ENCODE measurements at regions not wholly inside any gene's neighbourhood (a gene's known extent, or its start where the extent isn't known, plus 50 kb on each side); places are given as distances from the start of the nearest gene placed in this dataset.
"Not testable (repeated sequence)": the region's sequence is repeated elsewhere in the genome, so short reads cannot be mapped to it uniquely, and the experiment has no call there.

GRCh38 chr1:83134322-83135014 is 864.5 kb downstream of the TTLL7 start:
- H3K4me3 ChIP-seq; intact Hi-C loops (cut with DNase I; ENCODE audit: low total_unique reads); H3K27me3 ChIP-seq; H3K4me1 ChIP-seq; H3K27ac ChIP-seq; DNase-seq; H3K36me3 ChIP-seq; H3K9me3 ChIP-seq: not testable (repeated sequence)

- Histone ChIP-seq H3K36me3 (no peaks in the 10 kb centered on the region), H3K4me3 (no peak overlapping the region), H3K4me1 (no peaks in the 10 kb centered on the region), H3K27ac (no peak overlapping the region), H3K27me3 (no peaks in the 10 kb centered on the region), H3K9me3 (no peaks in the 10 kb centered on the region)
- DNase-seq, result no peak
- intact Hi-C loops (cut with DNase I; ENCODE audit: low total_unique reads), result no loop called here
- TF ChIP-seq POLR2A (IDR thresholded peaks at IDR 0.05), result no peak
- no peak for TF ChIP-seq CTCF (IDR thresholded peaks at IDR 0.05)
Observed at GRCh38 chr1:83131692-83131955, 867.3 kb downstream of the TTLL7 start.

GRCh38 chr1:83130886-83131691 is 867.8 kb downstream of the TTLL7 start:
- Histone ChIP-seq H3K9me3 (no peaks in the 10 kb centered on the region), H3K27me3 (no peaks in the 10 kb centered on the region), H3K27ac (no peak overlapping the region), H3K36me3 (no peaks in the 10 kb centered on the region), H3K4me3 (no peak overlapping the region), H3K4me1 (no peaks in the 10 kb centered on the region)
- no peak for TF ChIP-seq CTCF (IDR thresholded peaks at IDR 0.05)
- no peak for TF ChIP-seq POLR2A (IDR thresholded peaks at IDR 0.05)
- intact Hi-C loops (cut with DNase I; ENCODE audit: low total_unique reads), result no loop called here
- DNase-seq, result no peak

GRCh38 chr1:83129107-83129506 is 869.8 kb downstream of the TTLL7 start:
- intact Hi-C loops (cut with DNase I; ENCODE audit: low total_unique reads), result no loop called here
- Histone ChIP-seq H3K36me3 (no peaks in the 10 kb centered on the region), H3K4me3 (no peak overlapping the region), H3K9me3 (no peaks in the 10 kb centered on the region), H3K4me1 (no peaks in the 10 kb centered on the region), H3K27ac (no peak overlapping the region), H3K27me3 (no peaks in the 10 kb centered on the region)
- TF ChIP-seq CTCF (IDR thresholded peaks at IDR 0.05) (no peak), POLR2A (IDR thresholded peaks at IDR 0.05) (no peak)
- no peak for DNase-seq

GRCh38 chr1:83125456-83125855 is 873.5 kb downstream of the TTLL7 start:
- H3K36me3 ChIP-seq, result no peaks in the 10 kb centered on the region
- TF ChIP-seq CTCF (IDR thresholded peaks at IDR 0.05) (no peak), POLR2A (IDR thresholded peaks at IDR 0.05) (no peak)
- no peak overlapping the region for H3K27ac ChIP-seq
- intact Hi-C loops (cut with DNase I; ENCODE audit: low total_unique reads), result no loop called here
- no peaks in the 10 kb centered on the region for H3K9me3 ChIP-seq
- no peaks in the 10 kb centered on the region for H3K4me1 ChIP-seq
- no peak overlapping the region for H3K4me3 ChIP-seq
- no peak for DNase-seq
- no peaks in the 10 kb centered on the region for H3K27me3 ChIP-seq

All from uterus (tissue), 3 donors.